ENCODE measurements at regions not wholly inside any gene's neighbourhood (a gene's known extent, or its start where the extent isn't known, plus 50 kb on each side); places are given as distances from the start of the nearest gene placed in this dataset.
A peak's percentile ranks its signal among the peaks of the same experiment; 100 is the strongest.

- Histone ChIP-seq H3K4me3 (ENCODE audit: low read depth, low read length) (no peak overlapping the region), H3K4me1 (ENCODE audit: control insufficient read depth, insufficient read depth, low read length) (no peaks in the 10 kb centered on the region), H3K9me3 (ENCODE audit: control insufficient read depth, insufficient read depth, low read depth, low read length) (no peaks in the 10 kb centered on the region), H3K36me3 (ENCODE audit: control insufficient read depth in 2 of 2, insufficient read depth in 1 of 2, low read length in 2 of 2) (no peaks in the 10 kb centered on the region), H3K27ac (ENCODE audit: extremely low read depth, low read depth, low read length) (no peak overlapping the region)
- peak; percentile 28; the same call in 1 of the 2 replicates for TF ChIP-seq GLIS1 (tag by site-specific recombination; IDR thresholded peaks at IDR 0.05)
- TF ChIP-seq, protein P1, sequence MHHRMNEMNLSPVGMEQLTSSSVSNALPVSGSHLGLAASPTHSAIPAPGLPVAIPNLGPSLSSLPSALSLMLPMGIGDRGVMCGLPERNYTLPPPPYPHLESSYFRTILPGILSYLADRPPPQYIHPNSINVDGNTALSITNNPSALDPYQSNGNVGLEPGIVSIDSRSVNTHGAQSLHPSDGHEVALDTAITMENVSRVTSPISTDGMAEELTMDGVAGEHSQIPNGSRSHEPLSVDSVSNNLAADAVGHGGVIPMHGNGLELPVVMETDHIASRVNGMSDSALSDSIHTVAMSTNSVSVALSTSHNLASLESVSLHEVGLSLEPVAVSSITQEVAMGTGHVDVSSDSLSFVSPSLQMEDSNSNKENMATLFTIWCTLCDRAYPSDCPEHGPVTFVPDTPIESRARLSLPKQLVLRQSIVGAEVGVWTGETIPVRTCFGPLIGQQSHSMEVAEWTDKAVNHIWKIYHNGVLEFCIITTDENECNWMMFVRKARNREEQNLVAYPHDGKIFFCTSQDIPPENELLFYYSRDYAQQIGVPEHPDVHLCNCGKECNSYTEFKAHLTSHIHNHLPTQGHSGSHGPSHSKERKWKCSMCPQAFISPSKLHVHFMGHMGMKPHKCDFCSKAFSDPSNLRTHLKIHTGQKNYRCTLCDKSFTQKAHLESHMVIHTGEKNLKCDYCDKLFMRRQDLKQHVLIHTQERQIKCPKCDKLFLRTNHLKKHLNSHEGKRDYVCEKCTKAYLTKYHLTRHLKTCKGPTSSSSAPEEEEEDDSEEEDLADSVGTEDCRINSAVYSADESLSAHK (tag by site-specific recombination; IDR thresholded peaks at IDR 0.05), result no peak
- TF ChIP-seq ZNF366 (tag by site-specific recombination; conservative IDR thresholded peaks at IDR 0.05), result 0 out of 2 replicates have a peak, but pooled peaks have one; percentile 14
- CTCF ChIA-PET, result interaction anchor here (0.5 kb wide), 1 partner anchor 104 kb away, joined by 7 read pairs; no protein-coding TSS in a partner anchor
- POLR2A ChIA-PET, result no interaction called here
Measured at GRCh38 chr2:53353135-53354114, 414.2 kb upstream of the CHAC2 start.

DNA sequence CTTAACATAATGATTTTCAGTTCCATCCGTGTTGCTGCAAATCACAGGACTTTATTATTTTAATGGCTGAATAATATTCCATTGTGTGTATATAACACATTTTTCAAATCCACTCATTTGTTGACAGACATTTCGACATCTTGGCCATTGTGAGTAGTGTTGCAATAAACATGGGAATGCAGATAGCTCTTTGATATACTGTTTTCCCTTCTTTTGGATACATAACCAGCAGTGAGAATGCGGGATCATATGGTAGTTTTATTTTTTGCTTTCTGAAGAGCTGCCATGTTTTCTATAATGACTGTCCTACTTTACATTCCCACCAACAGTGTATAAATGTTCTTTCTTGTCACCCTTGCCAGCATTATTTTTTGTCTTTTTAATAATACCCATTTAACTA, 420.3 kb upstream of the CHAC2 start:
- POLR2A ChIA-PET, result no interaction called here
- no peaks in the 10 kb centered on the region for H3K36me3 ChIP-seq (ENCODE audit: control insufficient read depth in 2 of 2, insufficient read depth in 1 of 2, low read length in 2 of 2)
- no peaks in the 10 kb centered on the region for H3K9me3 ChIP-seq (ENCODE audit: control insufficient read depth, insufficient read depth, low read depth, low read length)
- H3K27ac ChIP-seq (ENCODE audit: extremely low read depth, low read depth, low read length), result no peak overlapping the region
- TF ChIP-seq PRDM1 (tag by site-specific recombination; IDR thresholded peaks at IDR 0.05) (no peak), ZNF362 (tag by site-specific recombination; IDR thresholded peaks at IDR 0.05) (no peak), ZNF555 (tag by site-specific recombination; conservative IDR thresholded peaks at IDR 0.05) (no peak), REPIN1 (tag by site-specific recombination; IDR thresholded peaks at IDR 0.05; ENCODE audit: low read depth) (no peak), ZNF654 (tag by site-specific recombination; IDR thresholded peaks at IDR 0.05; ENCODE audit: low read depth) (no peak), ZNF23 (tag by site-specific recombination; IDR thresholded peaks at IDR 0.05; ENCODE audit: borderline replicate concordance) (no peak)
- no peaks in the 10 kb centered on the region for H3K4me1 ChIP-seq (ENCODE audit: control insufficient read depth, insufficient read depth, low read length)
- CTCF ChIA-PET, result no interaction called here
- H3K4me3 ChIP-seq (ENCODE audit: low read depth, low read length), result no peak overlapping the region

DNA sequence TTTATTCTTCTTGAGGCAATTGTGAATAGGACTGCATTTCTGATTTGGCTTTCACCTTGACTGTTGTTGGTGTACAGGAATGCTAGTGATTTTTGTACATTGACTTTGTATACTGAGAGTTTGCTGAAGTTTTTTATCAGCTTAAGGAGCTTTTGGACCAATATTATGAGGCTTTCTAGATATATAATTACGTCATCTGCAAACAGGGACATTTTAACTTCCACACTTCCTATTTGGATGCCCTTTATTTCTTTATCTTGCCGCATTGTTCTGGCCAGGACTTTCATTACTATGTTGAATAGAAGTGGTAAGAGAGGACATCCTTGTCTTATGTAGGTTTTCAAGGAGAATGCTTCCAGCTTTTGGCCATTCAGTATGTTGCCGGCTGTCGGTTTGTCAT, 425.4 kb upstream of the CHAC2 start:
- no peaks in the 10 kb centered on the region for H3K9me3 ChIP-seq (ENCODE audit: control insufficient read depth, insufficient read depth, low read depth, low read length)
- no peaks in the 10 kb centered on the region for H3K4me1 ChIP-seq (ENCODE audit: control insufficient read depth, insufficient read depth, low read length)
- H3K27ac ChIP-seq (ENCODE audit: extremely low read depth, low read depth, low read length), result no peak overlapping the region
- POLR2A ChIA-PET, result no interaction called here
- no peak overlapping the region for H3K4me3 ChIP-seq (ENCODE audit: low read depth, low read length)
- CTCF ChIA-PET, result no interaction called here
- no peaks in the 10 kb centered on the region for H3K36me3 ChIP-seq (ENCODE audit: control insufficient read depth in 2 of 2, insufficient read depth in 1 of 2, low read length in 2 of 2)
- TF ChIP-seq TSHZ1 (tag by site-specific recombination; IDR thresholded peaks at IDR 0.05; ENCODE audit: borderline replicate concordance) (no peak), TRIM28 (IDR thresholded peaks at IDR 0.05; ENCODE audit: borderline replicate concordance, low read length) (no peak), REST (tag by site-specific recombination; IDR thresholded peaks at IDR 0.05) (no peak), ZNF837 (tag by site-specific recombination; IDR thresholded peaks at IDR 0.05) (no peak), BCL11A (tag by site-specific recombination; IDR thresholded peaks at IDR 0.05; ENCODE audit: low read depth) (no peak), YY1 (tag by site-specific recombination; IDR thresholded peaks at IDR 0.05) (no peak), ZNF174 (tag by site-specific recombination; IDR thresholded peaks at IDR 0.05) (no peak), ZNF114 (tag by site-specific recombination; IDR thresholded peaks at IDR 0.05) (no peak), ZNF529 (tag by site-specific recombination; IDR thresholded peaks at IDR 0.05; ENCODE audit: insufficient replicate concordance) (no peak), ZNF580 (tag by site-specific recombination; IDR thresholded peaks at IDR 0.05) (no peak)
